ENCODE measurements at regions not wholly inside any gene's neighbourhood (a gene's known extent, or its start where the extent isn't known, plus 50 kb on each side); places are given as distances from the start of the nearest gene placed in this dataset.

- Mint-ChIP-seq H3K9me3 (peaks cover 4 to 13% of the 10 kb centered on the region in 2 donors), H3K36me3 (ENCODE audit: insufficient read depth in 2 of 2) (no peaks in the 10 kb centered on the region), H3K27ac (no peak overlapping the region), H3K4me3 (no peak overlapping the region), H3K4me1 (ENCODE audit: low read depth) (no peaks in the 10 kb centered on the region), H3K27me3 (ENCODE audit: low read depth) (no peaks in the 10 kb centered on the region)
- DNase-seq, result no peak
- ATAC-seq (replicated peaks in 1 of 2), result no peak
These were observed 625.9 kb upstream of the EPHA7 start for GRCh38 chr6:94045099-94045829.

- Mint-ChIP-seq H3K9me3 (peaks cover 6 to 12% of the 10 kb centered on the region in 2 donors), H3K4me3 (no peak overlapping the region), H3K36me3 (ENCODE audit: insufficient read depth in 2 of 2) (no peaks in the 10 kb centered on the region), H3K27ac (no peak overlapping the region), H3K4me1 (ENCODE audit: low read depth) (no peaks in the 10 kb centered on the region), H3K27me3 (ENCODE audit: low read depth) (no peaks in the 10 kb centered on the region)
- ATAC-seq (replicated peaks in 1 of 2) (no peak), DNase-seq (no peak)
These were observed 622.8 kb upstream of the EPHA7 start for GRCh38 chr6:94041945-94042709.

GRCh38 chr6:94036024-94036423, 616.7 kb upstream of the EPHA7 start:
- H3K36me3 Mint-ChIP-seq (ENCODE audit: insufficient read depth in 2 of 2), result peaks cover 6 to 8% of the 10 kb centered on the region in 2 donors
- H3K4me3 Mint-ChIP-seq, result no peak overlapping the region
- no peaks in the 10 kb centered on the region for H3K27me3 Mint-ChIP-seq (ENCODE audit: low read depth)
- H3K4me1 Mint-ChIP-seq (ENCODE audit: low read depth), result no peaks in the 10 kb centered on the region
- H3K9me3 Mint-ChIP-seq, result peaks cover 14 to 17% of the 10 kb centered on the region in 2 donors
- no peak for DNase-seq
- ATAC-seq (replicated peaks in 1 of 2), result no peak
- no peak overlapping the region for H3K27ac Mint-ChIP-seq

DNA sequence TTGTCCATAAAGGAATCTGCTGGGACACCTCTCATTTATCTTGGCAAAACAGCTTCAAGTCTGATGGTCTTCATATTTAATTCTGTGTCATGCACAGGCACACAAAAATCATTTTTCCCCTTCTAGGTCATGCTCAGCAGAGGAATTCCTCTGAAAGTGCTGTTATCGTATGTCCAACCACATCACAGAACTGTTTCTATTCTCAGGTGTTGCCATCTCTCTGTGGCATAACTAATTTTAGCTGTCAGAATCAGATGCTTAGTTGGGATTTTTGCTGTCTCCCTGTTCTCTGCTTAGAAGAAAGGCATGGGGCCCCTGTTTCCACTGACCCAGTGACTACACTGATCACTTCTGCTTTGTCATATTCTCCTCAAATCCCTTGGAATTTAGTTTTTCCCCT, 608.0 kb upstream of the EPHA7 start:
- ATAC-seq (replicated peaks in 1 of 2), result no peak
- H3K9me3 Mint-ChIP-seq, result peaks cover 6 to 8% of the 10 kb centered on the region in 2 donors

DNA sequence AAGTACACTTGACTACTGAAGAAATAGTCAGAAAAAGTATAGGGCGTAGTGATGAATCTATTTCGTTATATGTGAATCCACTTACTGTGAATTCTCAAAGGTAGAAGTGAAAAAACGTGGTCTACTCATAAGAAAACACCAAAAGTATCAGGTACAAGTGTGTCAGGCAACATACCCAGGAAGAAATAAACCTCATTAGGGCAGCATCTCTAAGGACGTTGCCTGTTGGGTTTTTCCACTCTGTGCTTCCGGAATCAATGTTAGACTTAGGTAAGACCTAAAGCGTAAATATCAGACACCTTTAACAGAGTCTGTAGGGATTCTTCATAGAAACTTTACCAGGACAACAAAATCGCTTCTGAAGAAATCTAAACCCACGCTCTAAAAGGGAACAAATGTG, 607.2 kb upstream of the EPHA7 start:
- Mint-ChIP-seq H3K9me3 (peaks cover 7 to 8% of the 10 kb centered on the region in 2 donors), H3K4me3 (no peak overlapping the region), H3K4me1 (ENCODE audit: low read depth) (no peaks in the 10 kb centered on the region), H3K36me3 (ENCODE audit: insufficient read depth in 2 of 2) (no peaks in the 10 kb centered on the region), H3K27ac (no peak overlapping the region), H3K27me3 (ENCODE audit: low read depth) (no peaks in the 10 kb centered on the region)
- no peak for DNase-seq
- ATAC-seq (replicated peaks in 1 of 2), result no peak

More for the DNA sequence above, 608.0 kb upstream of the EPHA7 start:
- no peak for DNase-seq
- Mint-ChIP-seq H3K27me3 (ENCODE audit: low read depth) (no peaks in the 10 kb centered on the region), H3K27ac (no peak overlapping the region), H3K4me3 (no peak overlapping the region), H3K4me1 (ENCODE audit: low read depth) (no peaks in the 10 kb centered on the region), H3K36me3 (ENCODE audit: insufficient read depth in 2 of 2) (no peaks in the 10 kb centered on the region)

- H3K36me3 Mint-ChIP-seq (ENCODE audit: insufficient read depth in 2 of 2), result peaks cover 0 to 1% of the 10 kb centered on the region in 2 donors
- no peaks in the 10 kb centered on the region for H3K4me1 Mint-ChIP-seq (ENCODE audit: low read depth)
- H3K9me3 Mint-ChIP-seq, result peaks cover 2 to 4% of the 10 kb centered on the region in 2 donors
- H3K4me3 Mint-ChIP-seq, result no peak overlapping the region
- ATAC-seq (replicated peaks in 1 of 2) (no peak), DNase-seq (no peak)
- no peaks in the 10 kb centered on the region for H3K27me3 Mint-ChIP-seq (ENCODE audit: low read depth)
- H3K27ac Mint-ChIP-seq, result no peak overlapping the region
These were observed 586.5 kb upstream of the EPHA7 start for GRCh38 chr6:94005835-94006234.

GRCh38 chr6:93992976-93993375, 573.6 kb upstream of the EPHA7 start:
- Mint-ChIP-seq H3K27me3 (ENCODE audit: low read depth) (no peaks in the 10 kb centered on the region), H3K27ac (no peak overlapping the region), H3K4me3 (no peak overlapping the region), H3K4me1 (ENCODE audit: low read depth) (no peaks in the 10 kb centered on the region), H3K9me3 (peaks cover 4 to 7% of the 10 kb centered on the region in 2 donors), H3K36me3 (ENCODE audit: insufficient read depth in 2 of 2) (no peaks in the 10 kb centered on the region)
- DNase-seq, result no peak
- ATAC-seq (replicated peaks in 1 of 2), result no peak

- DNase-seq (no peak), ATAC-seq (replicated peaks in 1 of 2) (no peak)
- no peak overlapping the region for H3K4me3 Mint-ChIP-seq
- H3K36me3 Mint-ChIP-seq (ENCODE audit: insufficient read depth in 2 of 2), result no peaks in the 10 kb centered on the region
- no peak overlapping the region for H3K27ac Mint-ChIP-seq
- H3K9me3 Mint-ChIP-seq, result peaks cover 9 to 11% of the 10 kb centered on the region in 2 donors
- no peaks in the 10 kb centered on the region for H3K4me1 Mint-ChIP-seq (ENCODE audit: low read depth)
- H3K27me3 Mint-ChIP-seq (ENCODE audit: low read depth), result no peaks in the 10 kb centered on the region
These were observed 570.3 kb upstream of the EPHA7 start for GRCh38 chr6:93989630-93990029.

- peaks cover 11 to 12% of the 10 kb centered on the region in 2 donors for H3K9me3 Mint-ChIP-seq
- peaks cover 0 to 3% of the 10 kb centered on the region in 2 donors for H3K36me3 Mint-ChIP-seq (ENCODE audit: insufficient read depth in 2 of 2)
- H3K27ac Mint-ChIP-seq, result no peak overlapping the region
- ATAC-seq (replicated peaks in 1 of 2) (no peak), DNase-seq (no peak)
- no peaks in the 10 kb centered on the region for H3K4me1 Mint-ChIP-seq (ENCODE audit: low read depth)
- H3K4me3 Mint-ChIP-seq, result no peak overlapping the region
- H3K27me3 Mint-ChIP-seq (ENCODE audit: low read depth), result no peaks in the 10 kb centered on the region
These were observed 566.6 kb upstream of the EPHA7 start for GRCh38 chr6:93985953-93986352.

GRCh38 chr6:93975159-93975558, 555.8 kb upstream of the EPHA7 start:
- peaks cover 1 to 15% of the 10 kb centered on the region in 2 donors for H3K9me3 Mint-ChIP-seq
- DNase-seq (no peak), ATAC-seq (replicated peaks in 1 of 2) (no peak)
- H3K27ac Mint-ChIP-seq, result no peak overlapping the region
- peaks cover 0 to 1% of the 10 kb centered on the region in 2 donors for H3K36me3 Mint-ChIP-seq (ENCODE audit: insufficient read depth in 2 of 2)
- no peaks in the 10 kb centered on the region for H3K4me1 Mint-ChIP-seq (ENCODE audit: low read depth)
- no peak overlapping the region for H3K4me3 Mint-ChIP-seq
- no peaks in the 10 kb centered on the region for H3K27me3 Mint-ChIP-seq (ENCODE audit: low read depth)

GRCh38 chr6:93974332-93974731, 555.0 kb upstream of the EPHA7 start:
- no peak for ATAC-seq (replicated peaks in 1 of 2)
- Mint-ChIP-seq H3K27ac (no peak overlapping the region), H3K4me1 (ENCODE audit: low read depth) (no peaks in the 10 kb centered on the region), H3K9me3 (peaks cover 1 to 12% of the 10 kb centered on the region in 2 donors), H3K27me3 (ENCODE audit: low read depth) (no peaks in the 10 kb centered on the region), H3K36me3 (ENCODE audit: insufficient read depth in 2 of 2) (peaks cover 0 to 1% of the 10 kb centered on the region in 2 donors), H3K4me3 (no peak overlapping the region)
- no peak for DNase-seq

- H3K27me3 Mint-ChIP-seq (ENCODE audit: low read depth), result no peaks in the 10 kb centered on the region
- no peaks in the 10 kb centered on the region for H3K4me1 Mint-ChIP-seq (ENCODE audit: low read depth)
- peaks cover 0 to 1% of the 10 kb centered on the region in 2 donors for H3K36me3 Mint-ChIP-seq (ENCODE audit: insufficient read depth in 2 of 2)
- no peak overlapping the region for H3K27ac Mint-ChIP-seq
- no peak for ATAC-seq (replicated peaks in 1 of 2)
- H3K4me3 Mint-ChIP-seq, result no peak overlapping the region
- DNase-seq, result no peak
- peaks cover 3 to 11% of the 10 kb centered on the region in 2 donors for H3K9me3 Mint-ChIP-seq
These were observed 553.4 kb upstream of the EPHA7 start for GRCh38 chr6:93972791-93973190.

GRCh38 chr6:93970684-93971083, 551.3 kb upstream of the EPHA7 start:
- H3K36me3 Mint-ChIP-seq (ENCODE audit: insufficient read depth in 2 of 2), result peaks cover 0 to 1% of the 10 kb centered on the region in 2 donors
- ATAC-seq (replicated peaks in 1 of 2) (no peak), DNase-seq (no peak)
- peaks cover 3 to 10% of the 10 kb centered on the region in 2 donors for H3K9me3 Mint-ChIP-seq
- H3K27ac Mint-ChIP-seq, result no peak overlapping the region
- no peaks in the 10 kb centered on the region for H3K4me1 Mint-ChIP-seq (ENCODE audit: low read depth)
- H3K27me3 Mint-ChIP-seq (ENCODE audit: low read depth), result no peaks in the 10 kb centered on the region
- H3K4me3 Mint-ChIP-seq, result no peak overlapping the region

Measured in activated T-cell treated with anti-CD3 and anti-CD28 coated beads, Interleukin-2, amount 50 U/mL, for 72 hours (primary cell).